ENCODE measurements at regions not wholly inside any gene's neighbourhood (a gene's known extent, or its start where the extent isn't known, plus 50 kb on each side); places are given as distances from the start of the nearest gene placed in this dataset.

- no peaks in the 10 kb centered on the region for H3K4me1 ChIP-seq
- no peak overlapping the region for H3K9ac ChIP-seq (ENCODE audit: low read depth in 2 of 2, low read length in 2 of 2)
- no peak for TF ChIP-seq CTCF (IDR thresholded peaks at IDR 0.05)
- no peak overlapping the region for H3K4me3 ChIP-seq
- no peaks in the 10 kb centered on the region for H3K9me3 ChIP-seq
- no peak for DNase-seq
- intact Hi-C loops (cut with DNase I): no loop called here
- H3K27ac ChIP-seq: no peak overlapping the region
- no peaks in the 10 kb centered on the region for H3K36me3 ChIP-seq
- H3K27me3 ChIP-seq: no peaks in the 10 kb centered on the region
These were observed 78.3 kb upstream of the HELT start for GRCh38 chr4:184939978-184940377.

DNA sequence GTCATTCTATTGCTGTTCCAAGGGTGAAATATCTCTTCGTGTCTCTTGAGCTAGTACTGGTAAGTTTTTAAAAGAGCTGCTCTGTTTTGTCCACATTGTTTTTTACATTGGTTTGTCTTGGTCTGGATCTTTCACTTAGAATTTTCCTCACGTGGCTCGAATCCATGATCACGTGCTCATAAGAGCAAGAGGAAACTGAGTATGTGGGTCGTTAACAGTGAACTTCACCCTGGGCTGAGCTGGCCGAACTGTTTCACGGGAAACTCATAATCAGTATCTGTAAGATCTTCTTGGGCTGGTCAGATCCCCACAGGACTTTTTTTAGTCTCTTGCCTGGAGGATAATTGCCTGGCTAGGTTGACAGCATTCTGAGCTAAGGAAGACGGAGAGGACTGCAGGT, 77.8 kb upstream of the HELT start:
- intact Hi-C loops (cut with DNase I): no loop called here
- no peaks in the 10 kb centered on the region for H3K4me1 ChIP-seq
- peak; percentile 18 for DNase-seq
- TF ChIP-seq CTCF (IDR thresholded peaks at IDR 0.05): no peak
- H3K9me3 ChIP-seq: no peaks in the 10 kb centered on the region
- H3K36me3 ChIP-seq: no peaks in the 10 kb centered on the region
- H3K27ac ChIP-seq: no peak overlapping the region
- no peaks in the 10 kb centered on the region for H3K27me3 ChIP-seq
- H3K4me3 ChIP-seq: no peak overlapping the region
- H3K9ac ChIP-seq (ENCODE audit: low read depth in 2 of 2, low read length in 2 of 2): no peak overlapping the region

- intact Hi-C loops (cut with DNase I): no loop called here
- no peak for TF ChIP-seq CTCF (IDR thresholded peaks at IDR 0.05)
- H3K27ac ChIP-seq: no peak overlapping the region
- no peaks in the 10 kb centered on the region for H3K27me3 ChIP-seq
- H3K4me3 ChIP-seq: no peak overlapping the region
- H3K9ac ChIP-seq (ENCODE audit: low read depth in 2 of 2, low read length in 2 of 2): no peak overlapping the region
- no peaks in the 10 kb centered on the region for H3K9me3 ChIP-seq
- H3K4me1 ChIP-seq: no peaks in the 10 kb centered on the region
- DNase-seq: peak; percentile 7
- no peaks in the 10 kb centered on the region for H3K36me3 ChIP-seq
These were observed 76.4 kb upstream of the HELT start for GRCh38 chr4:184941671-184942418.

DNA sequence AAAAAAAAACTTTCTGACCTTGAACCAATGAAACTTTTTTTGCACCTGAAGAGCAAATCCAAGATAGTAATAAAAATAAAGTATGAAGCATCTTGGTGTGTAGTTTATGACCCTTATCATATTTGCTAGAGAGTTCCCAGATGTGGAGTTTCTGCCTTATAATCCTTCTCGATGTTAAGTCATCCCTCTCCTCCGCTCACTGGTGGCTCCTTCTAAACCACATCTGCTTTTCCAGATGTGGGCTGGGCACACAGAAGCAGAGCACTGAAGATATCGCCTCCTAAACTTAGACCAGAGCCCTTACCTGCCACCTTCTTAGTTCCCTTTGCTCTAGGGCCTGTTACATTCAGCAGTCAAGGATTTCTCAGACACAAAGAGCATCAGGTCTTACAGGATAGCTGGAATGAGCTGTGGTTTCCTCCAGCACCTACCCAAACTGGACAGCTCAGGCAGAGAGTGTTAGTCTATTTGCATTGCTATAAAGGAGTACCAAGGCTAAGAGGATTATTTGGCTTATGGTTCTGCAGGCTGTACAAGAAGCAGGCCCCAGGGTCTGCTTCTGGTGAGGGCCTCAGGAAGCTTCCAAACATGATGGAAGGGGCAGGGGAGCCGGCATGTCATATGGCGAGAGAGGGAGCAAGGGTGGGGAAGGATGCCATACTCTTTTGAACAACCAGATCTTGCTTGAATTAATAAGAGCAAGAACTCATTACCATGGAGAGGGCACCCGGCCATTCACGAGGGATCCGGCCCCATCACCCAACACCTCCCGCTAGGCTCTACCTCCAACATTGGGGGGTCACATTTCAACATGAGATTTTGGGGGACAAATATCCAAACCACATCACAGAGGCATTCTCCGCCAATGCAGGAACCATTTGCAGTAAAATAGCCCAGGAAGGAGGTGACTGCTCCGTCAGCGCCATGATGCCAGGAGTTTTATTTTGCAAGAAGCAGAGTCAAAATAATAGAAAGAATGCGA, 75.6 kb upstream of the HELT start:
- Histone ChIP-seq H3K27me3 (no peaks in the 10 kb centered on the region), H3K27ac (no peak overlapping the region), H3K4me3 (no peak overlapping the region), H3K4me1 (no peaks in the 10 kb centered on the region), H3K9me3 (no peaks in the 10 kb centered on the region), H3K36me3 (no peaks in the 10 kb centered on the region), H3K9ac (ENCODE audit: low read depth in 2 of 2, low read length in 2 of 2) (no peak overlapping the region)
- DNase-seq: peak; percentile 3
- TF ChIP-seq CTCF (IDR thresholded peaks at IDR 0.05): no peak
- intact Hi-C loops (cut with DNase I): no loop called here

DNA sequence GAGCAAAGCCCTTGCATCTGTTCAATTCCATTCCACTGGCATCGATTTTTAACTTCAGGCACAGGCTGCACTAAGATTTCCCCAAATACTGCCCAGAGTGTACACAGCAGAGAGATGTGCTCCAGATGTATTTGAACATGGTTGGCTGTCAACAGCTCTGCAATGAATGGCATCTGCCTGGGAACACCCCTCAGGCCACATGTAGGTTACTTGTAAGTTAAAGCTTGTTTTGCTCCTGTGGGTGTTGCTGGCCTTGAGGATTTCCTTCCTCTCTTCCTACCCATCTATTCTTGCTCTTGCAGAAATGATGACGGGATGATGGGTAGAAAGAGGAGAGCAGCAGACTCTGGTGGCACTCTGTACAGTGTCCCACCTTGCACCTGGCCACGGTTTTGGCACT, 69.3 kb upstream of the HELT start:
- no peaks in the 10 kb centered on the region for H3K4me1 ChIP-seq
- no peak overlapping the region for H3K4me3 ChIP-seq
- peak; percentile 5 for DNase-seq
- intact Hi-C loops (cut with DNase I): no loop called here
- H3K9me3 ChIP-seq: no peaks in the 10 kb centered on the region
- no peaks in the 10 kb centered on the region for H3K36me3 ChIP-seq
- no peak for TF ChIP-seq CTCF (IDR thresholded peaks at IDR 0.05)
- H3K27ac ChIP-seq: no peak overlapping the region
- no peak overlapping the region for H3K9ac ChIP-seq (ENCODE audit: low read depth in 2 of 2, low read length in 2 of 2)
- no peaks in the 10 kb centered on the region for H3K27me3 ChIP-seq
